ENCODE measurements at regions not wholly inside any gene's neighbourhood (a gene's known extent, or its start where the extent isn't known, plus 50 kb on each side); places are given as distances from the start of the nearest gene placed in this dataset.

GRCh38 chr2:238554468-238555315, 128.0 kb downstream of the ASB1 start:
- intact Hi-C loops (cut with micrococcal nuclease): no loop called here
- DNase-seq (no peak), ATAC-seq (ENCODE audit: low read depth) (no peak)
- Mint-ChIP-seq H3K4me1 (no peaks in the 10 kb centered on the region), H3K9me3 (ENCODE audit: insufficient read depth) (peaks cover 2% of the 10 kb centered on the region), H3K27ac (no peak overlapping the region), H3K4me3 (no peak overlapping the region), H3K27me3 (no peaks in the 10 kb centered on the region)
- Histone ChIP-seq H4K20me1 (ENCODE audit: control insufficient read depth, insufficient read depth, low read length, poor library complexity, severe bottlenecking) (no peaks in the 10 kb centered on the region), H3K4me3 (ENCODE audit: control extremely low read depth in 1 of 5, extremely low read depth in 1 of 5, insufficient read depth in 1 of 5, low read depth in 2 of 5, low read length in 4 of 5) (no peak overlapping the region), H3K4me1 (ENCODE audit: control insufficient read depth in 2 of 2, insufficient read depth in 2 of 2, low read length in 2 of 2) (no peaks in the 10 kb centered on the region), H3K9ac (ENCODE audit: low read length) (no peak overlapping the region), H3K36me3 (replicated peaks in 1 of 2; ENCODE audit: control extremely low read depth in 1 of 2, control insufficient read depth in 1 of 2, extremely low read depth in 1 of 2, insufficient read depth in 2 of 2, low read length in 1 of 2) (no peaks in the 10 kb centered on the region), H3K4me2 (replicated peaks; ENCODE audit: low read depth, low read length, poor library complexity, severe bottlenecking) (no peak overlapping the region), H3K79me2 (ENCODE audit: control insufficient read depth, insufficient read depth, low read length) (no peaks in the 10 kb centered on the region), H3K27ac (ENCODE audit: low read length in 2 of 2) (no peak overlapping the region), H3K27me3 (replicated peaks in 1 of 4; ENCODE audit: control extremely low read depth in 1 of 4, control insufficient read depth in 3 of 4, insufficient read depth in 4 of 4, low read length in 3 of 4) (no peaks in the 10 kb centered on the region), H2AFZ (ENCODE audit: insufficient read depth, low read depth, low read length, poor library complexity, severe bottlenecking) (no peak overlapping the region), H3K9me3 (ENCODE audit: control extremely low read depth in 1 of 3, control insufficient read depth in 2 of 3, insufficient read depth in 1 of 3, low read length in 2 of 3) (peaks cover 0 to 29% (median 0%) of the 10 kb centered on the region in 3 donors)
- ChIA-PET POLR2A (no interaction called here), CTCF (no interaction called here)
- TF ChIP-seq CTCF (IDR thresholded peaks at IDR 0.05) (no peak), EZH2 (IDR thresholded peaks at IDR 0.05; ENCODE audit: borderline replicate concordance, insufficient read depth, low read depth, low read length, poor library complexity, severe bottlenecking) (no peak)
- WGBS (ENCODE audit: insufficient coverage): 63% methylated on average over 17 of the region's 26 CpGs

GRCh38 chr2:238555786-238556542, 129.2 kb downstream of the ASB1 start:
- Histone ChIP-seq H3K4me3 (ENCODE audit: control extremely low read depth in 1 of 5, extremely low read depth in 1 of 5, insufficient read depth in 1 of 5, low read depth in 2 of 5, low read length in 4 of 5) (no peak overlapping the region), H2AFZ (ENCODE audit: insufficient read depth, low read depth, low read length, poor library complexity, severe bottlenecking) (no peak overlapping the region), H3K4me1 (ENCODE audit: control insufficient read depth in 2 of 2, insufficient read depth in 2 of 2, low read length in 2 of 2) (no peaks in the 10 kb centered on the region), H4K20me1 (ENCODE audit: control insufficient read depth, insufficient read depth, low read length, poor library complexity, severe bottlenecking) (no peaks in the 10 kb centered on the region), H3K27me3 (replicated peaks in 1 of 4; ENCODE audit: control extremely low read depth in 1 of 4, control insufficient read depth in 3 of 4, insufficient read depth in 4 of 4, low read length in 3 of 4) (no peaks in the 10 kb centered on the region), H3K79me2 (ENCODE audit: control insufficient read depth, insufficient read depth, low read length) (no peaks in the 10 kb centered on the region), H3K36me3 (replicated peaks in 1 of 2; ENCODE audit: control extremely low read depth in 1 of 2, control insufficient read depth in 1 of 2, extremely low read depth in 1 of 2, insufficient read depth in 2 of 2, low read length in 1 of 2) (no peaks in the 10 kb centered on the region), H3K27ac (ENCODE audit: low read length in 2 of 2) (no peak overlapping the region), H3K4me2 (replicated peaks; ENCODE audit: low read depth, low read length, poor library complexity, severe bottlenecking) (no peak overlapping the region), H3K9ac (ENCODE audit: low read length) (no peak overlapping the region), H3K9me3 (ENCODE audit: control extremely low read depth in 1 of 3, control insufficient read depth in 2 of 3, insufficient read depth in 1 of 3, low read length in 2 of 3) (peaks cover 0 to 25% (median 0%) of the 10 kb centered on the region in 3 donors)
- TF ChIP-seq CTCF (IDR thresholded peaks at IDR 0.05) (no peak), EZH2 (IDR thresholded peaks at IDR 0.05; ENCODE audit: borderline replicate concordance, insufficient read depth, low read depth, low read length, poor library complexity, severe bottlenecking) (no peak)
- intact Hi-C loops (cut with micrococcal nuclease): no loop called here
- peaks cover 2% of the 10 kb centered on the region for H3K9me3 Mint-ChIP-seq (ENCODE audit: insufficient read depth)
- no peaks in the 10 kb centered on the region for H3K27me3 Mint-ChIP-seq
- CTCF ChIA-PET: no interaction called here
- H3K4me1 Mint-ChIP-seq: no peaks in the 10 kb centered on the region
- WGBS (ENCODE audit: insufficient coverage): 90% methylated on average over 10 of the region's 13 CpGs
- POLR2A ChIA-PET: no interaction called here
- H3K4me3 Mint-ChIP-seq: no peak overlapping the region
- DNase-seq (no peak), ATAC-seq (ENCODE audit: low read depth) (no peak)
- no peak overlapping the region for H3K27ac Mint-ChIP-seq

Measured in B cell (primary cell).